CD4-positive, alpha-beta memory T cell (primary cell): ENCODE measurements at regions not wholly inside any gene's neighbourhood (a gene's known extent, or its start where the extent isn't known, plus 50 kb on each side); places are given as distances from the start of the nearest gene placed in this dataset.

Source experiments
- CTCF ChIA-PET: fragments of 350-600 bp; sonication (Branson Sonifier 250); formaldehyde crosslinking; loops from one replicate; lab custom pipeline; 2021; ENCODE audit warnings: inconsistent platforms; ENCODE audit not compliant: partially characterized antibody; lab: Charles Lee
- POLR2A ChIA-PET: fragments of 350-600 bp; sonication (Branson Sonifier 250); formaldehyde crosslinking; loops from one replicate; lab custom pipeline; 2021; ENCODE audit not compliant: partially characterized antibody; lab: Charles Lee
- DNase-seq, 5 donors: peaks; one replicate each; pipeline versions ENCODE4 v3.0.0 to v3.0.0-alpha.2; 2020 to 2022; ENCODE audit warnings: mixed read lengths in 1 of 5
- H3K27ac ChIP-seq: one replicate; pipeline ENCODE4 v1.7.0; 2013; ENCODE audit warnings: low read depth, low read length
- H3K27me3 ChIP-seq: 2 replicates; pipeline ENCODE4 v1.7.0; 2013; ENCODE audit warnings: mild to moderate bottlenecking, low read length, moderate library complexity; ENCODE audit not compliant: insufficient read depth
- H3K36me3 ChIP-seq: 2 replicates; pipeline ENCODE4 v1.7.0; 2013; ENCODE audit warnings: mild to moderate bottlenecking, low read length, moderate library complexity; ENCODE audit not compliant: insufficient read depth
- H3K4me1 ChIP-seq: 2 replicates; pipeline ENCODE4 v1.7.0; 2013; ENCODE audit warnings: mild to moderate bottlenecking, low read length, moderate library complexity; ENCODE audit not compliant: insufficient read depth
- H3K4me3 ChIP-seq, 2 donors: one replicate each; pipeline ENCODE4 v1.7.0; 2013; ENCODE audit warnings: low read length in 2 of 2, mild to moderate bottlenecking in 1 of 2
- H3K9me3 ChIP-seq, 2 donors: one replicate each; pipeline ENCODE4 v1.7.0; 2013; ENCODE audit warnings: low read length in 2 of 2, control low read depth in 1 of 2; ENCODE audit not compliant: control insufficient read depth in 1 of 2
- H3K27ac Mint-ChIP-seq, 7 donors: one replicate each; pipeline ENCODE4 v1.8.0; 2020 to 2021; ENCODE audit warnings: mixed read lengths in 7 of 7, mild to moderate bottlenecking in 6 of 7, inconsistent platforms in 3 of 7, moderate library complexity in 3 of 7
- H3K27me3 Mint-ChIP-seq, 2 donors: one replicate each; pipeline ENCODE4 v1.8.0; 2020 to 2021; ENCODE audit warnings: mixed read lengths in 2 of 2
- H3K36me3 Mint-ChIP-seq, 2 donors: one replicate each; pipeline ENCODE4 v1.8.0; 2020 to 2021; ENCODE audit warnings: mixed read lengths in 2 of 2, inconsistent platforms in 1 of 2, mild to moderate bottlenecking in 1 of 2
- H3K4me1 Mint-ChIP-seq, 4 donors: one replicate each; pipeline ENCODE4 v1.8.0; 2020 to 2021; ENCODE audit warnings: mixed read lengths in 4 of 4, mild to moderate bottlenecking in 1 of 4
- H3K4me3 Mint-ChIP-seq, 8 donors: one replicate each; pipeline ENCODE4 v1.8.0; 2020 to 2021; ENCODE audit warnings: mixed read lengths in 8 of 8, mild to moderate bottlenecking in 7 of 8, moderate library complexity in 6 of 8, inconsistent platforms in 3 of 8
- H3K9me3 Mint-ChIP-seq, 8 donors: one replicate each; pipeline ENCODE4 v1.8.0; 2020 to 2021; ENCODE audit warnings: mixed read lengths in 8 of 8, mild to moderate bottlenecking in 5 of 8, inconsistent platforms in 3 of 8, moderate library complexity in 1 of 8
- intact Hi-C: fragments of 100-400 bp; cut with micrococcal nuclease; formaldehyde crosslinking; loops from one replicate; pipeline ENCODE4 v1.15.1; 2023

DNA sequence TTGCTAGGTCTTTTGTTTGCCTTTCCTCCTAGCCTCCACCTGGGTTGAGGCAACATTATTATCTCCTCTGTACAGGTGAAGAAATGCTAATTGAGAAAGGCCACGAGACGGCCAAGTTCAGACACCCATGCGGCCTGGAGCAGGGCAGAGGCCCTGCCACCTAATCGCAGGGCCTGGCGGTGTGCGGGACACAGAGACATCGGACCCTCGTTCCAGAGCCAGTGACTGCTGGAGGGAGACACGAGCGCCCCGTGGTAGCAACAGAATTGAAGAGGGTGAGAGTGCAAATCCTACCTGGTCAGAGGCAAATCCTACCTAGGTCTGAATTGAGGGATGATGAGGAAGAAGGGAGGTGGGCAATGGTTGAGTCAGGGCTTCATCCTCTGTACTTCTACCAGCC is 113.8 kb upstream of the MEF2A start:
- no peaks in the 10 kb centered on the region for H3K36me3 Mint-ChIP-seq
- no peaks in the 10 kb centered on the region for H3K9me3 ChIP-seq
- DNase-seq: no peak
- no peak overlapping the region for H3K27ac ChIP-seq
- no peaks in the 10 kb centered on the region for H3K27me3 ChIP-seq
- CTCF ChIA-PET: no interaction called here
- intact Hi-C loops: no loop called here
- POLR2A ChIA-PET: no interaction called here
- H3K4me3 Mint-ChIP-seq: peak overlapping the region in 2 of 8 donors; percentile 52 to 84
- H3K27me3 Mint-ChIP-seq: peaks cover 3 to 5% of the 10 kb centered on the region in 2 donors
- H3K27ac Mint-ChIP-seq: peak overlapping the region in 5 of 7 donors; percentile 12 to 91 (median 82)
- no peak overlapping the region for H3K4me3 ChIP-seq
- H3K36me3 ChIP-seq: no peaks in the 10 kb centered on the region
- no peaks in the 10 kb centered on the region for H3K9me3 Mint-ChIP-seq
- H3K4me1 Mint-ChIP-seq: peaks cover 19 to 34% (median 26%) of the 10 kb centered on the region in 4 donors
- H3K4me1 ChIP-seq: peaks cover 26% of the 10 kb centered on the region

DNA sequence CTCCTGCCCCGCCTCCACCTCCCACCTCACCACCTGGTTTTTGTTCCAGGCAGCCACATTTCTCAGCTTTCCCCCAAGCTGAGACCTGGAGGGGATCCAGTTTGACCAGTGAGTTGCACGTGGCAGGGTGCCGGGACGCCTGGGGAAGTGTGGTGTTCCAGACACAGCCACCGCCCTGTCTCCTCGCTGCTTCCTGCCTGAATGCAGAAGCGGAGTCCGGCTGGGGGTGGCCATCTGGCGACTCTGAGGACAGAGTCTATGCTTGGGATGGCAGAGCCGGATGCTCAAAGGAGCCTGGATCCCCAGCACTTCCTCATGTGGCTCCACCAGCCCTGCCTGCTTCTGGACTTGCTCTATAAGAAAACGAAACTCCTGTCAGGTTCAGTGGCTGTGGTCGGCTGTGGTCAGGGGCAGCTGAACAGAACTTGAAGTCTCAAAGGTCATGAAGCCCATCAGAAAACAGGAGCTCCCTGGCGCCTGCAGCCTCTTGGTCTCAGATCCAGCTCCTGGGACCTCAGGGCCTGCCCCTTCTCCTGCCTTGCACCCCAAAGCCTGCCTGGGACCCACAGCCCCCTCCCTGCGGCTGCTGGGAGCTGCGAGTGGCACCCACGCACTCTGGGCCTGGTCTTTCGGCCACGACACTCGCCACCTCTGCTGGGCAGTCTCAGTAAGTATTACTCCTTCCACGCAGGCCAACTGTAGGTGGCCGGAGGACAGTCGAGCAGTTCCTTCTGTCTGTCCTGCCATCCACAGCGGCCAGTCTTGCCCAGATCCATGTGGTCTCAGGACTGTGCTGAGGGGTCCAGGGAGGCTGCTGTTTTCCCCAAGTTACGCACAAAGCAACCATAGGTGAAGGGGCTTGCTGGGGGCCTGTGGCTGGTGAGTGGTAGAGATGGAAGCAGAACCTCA is 112.8 kb upstream of the MEF2A start:
- Mint-ChIP-seq H3K27ac (peak overlapping the region in 1 of 7 donors; percentile 57), H3K36me3 (peaks cover 0 to 5% of the 10 kb centered on the region in 2 donors), H3K9me3 (peaks cover 0 to 8% (median 4%) of the 10 kb centered on the region in 8 donors), H3K27me3 (peaks cover 3% of the 10 kb centered on the region in 2 donors), H3K4me1 (peaks cover 17 to 31% (median 24%) of the 10 kb centered on the region in 4 donors), H3K4me3 (no peak overlapping the region)
- Histone ChIP-seq H3K36me3 (no peaks in the 10 kb centered on the region), H3K27me3 (no peaks in the 10 kb centered on the region), H3K9me3 (no peaks in the 10 kb centered on the region), H3K4me1 (peaks cover 21% of the 10 kb centered on the region), H3K4me3 (no peak overlapping the region), H3K27ac (no peak overlapping the region)
- intact Hi-C loops: no loop called here
- CTCF ChIA-PET: no interaction called here
- DNase-seq: no peak
- POLR2A ChIA-PET: interaction anchor here (0.6 kb wide), 1 partner anchor 14 kb away, joined by 4 read pairs; no protein-coding TSS in a partner anchor

DNA sequence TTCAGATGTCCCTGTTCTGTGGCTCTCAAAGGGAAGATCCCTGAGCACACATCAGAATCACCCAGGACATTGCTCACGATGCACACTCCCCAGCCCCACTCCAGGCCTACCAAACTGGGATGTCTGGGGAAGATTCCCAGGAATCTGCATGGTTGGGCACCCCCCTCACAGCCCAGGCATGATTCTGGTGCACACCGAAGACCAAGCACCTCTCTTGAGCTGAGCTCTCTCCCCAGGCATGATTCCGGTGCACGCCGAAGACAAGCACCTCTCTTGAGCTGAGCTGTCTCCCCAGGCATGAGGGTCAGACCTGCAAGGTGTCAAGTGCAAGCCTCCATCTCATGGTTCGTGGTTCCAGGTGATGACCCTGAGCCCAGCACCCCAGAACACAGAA is 112.2 kb upstream of the MEF2A start:
- Histone ChIP-seq H3K36me3 (no peaks in the 10 kb centered on the region), H3K9me3 (no peaks in the 10 kb centered on the region), H3K27ac (no peak overlapping the region), H3K27me3 (no peaks in the 10 kb centered on the region), H3K4me1 (peaks cover 20% of the 10 kb centered on the region), H3K4me3 (no peak overlapping the region)
- Mint-ChIP-seq H3K36me3 (peaks cover 0 to 5% of the 10 kb centered on the region in 2 donors), H3K4me3 (peak overlapping the region in 1 of 8 donors; percentile 4), H3K4me1 (peaks cover 14 to 26% (median 20%) of the 10 kb centered on the region in 4 donors), H3K27me3 (peaks cover 3% of the 10 kb centered on the region in 2 donors), H3K27ac (no peak overlapping the region), H3K9me3 (peaks cover 0 to 9% (median 5%) of the 10 kb centered on the region in 8 donors)
- ChIA-PET CTCF (no interaction called here), POLR2A (no interaction called here)
- no peak for DNase-seq
- intact Hi-C loops: no loop called here

DNA sequence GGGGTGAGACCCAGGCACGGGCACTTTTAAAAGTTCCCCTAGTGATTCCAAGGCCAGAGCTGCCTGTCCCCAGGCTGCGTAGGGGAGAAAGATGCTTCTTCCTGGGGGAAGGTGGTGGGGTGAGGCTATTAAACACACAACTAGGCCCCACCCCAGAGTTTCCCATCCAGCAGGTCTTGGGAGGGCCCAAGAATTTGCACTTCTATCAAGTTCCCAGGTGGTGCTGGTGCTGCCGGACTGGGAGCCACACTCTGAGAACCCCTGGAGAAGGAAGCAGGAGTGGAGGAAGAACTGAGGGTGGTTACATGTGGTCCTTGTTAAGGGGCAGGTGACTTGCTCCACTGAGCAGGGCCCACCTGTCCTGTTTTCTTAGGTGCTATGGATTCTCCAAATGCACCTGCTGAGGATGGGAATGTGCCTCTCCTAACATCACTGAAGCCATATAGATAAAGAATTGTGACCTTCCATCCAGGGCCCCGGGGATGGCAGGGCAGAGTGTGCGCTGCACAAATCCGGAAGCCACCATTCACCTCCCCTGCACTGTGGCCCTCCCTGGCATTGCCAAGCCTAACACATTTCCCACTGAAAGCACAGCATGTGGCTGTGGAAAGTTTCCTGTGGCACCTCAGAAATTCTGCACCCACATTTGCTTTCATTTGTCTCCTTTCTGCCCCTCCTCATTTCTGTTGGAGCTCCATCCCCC is 111.5 kb upstream of the MEF2A start:
- H3K27me3 ChIP-seq: no peaks in the 10 kb centered on the region
- no peak overlapping the region for H3K4me3 Mint-ChIP-seq
- peaks cover 20% of the 10 kb centered on the region for H3K4me1 ChIP-seq
- H3K27ac Mint-ChIP-seq: peak overlapping the region in 1 of 7 donors; percentile 46
- H3K36me3 ChIP-seq: no peaks in the 10 kb centered on the region
- no peak for DNase-seq
- peaks cover 3% of the 10 kb centered on the region in 2 donors for H3K27me3 Mint-ChIP-seq
- POLR2A ChIA-PET: no interaction called here
- intact Hi-C loops: no loop called here
- H3K4me3 ChIP-seq: no peak overlapping the region
- H3K4me1 Mint-ChIP-seq: peaks cover 14 to 25% (median 20%) of the 10 kb centered on the region in 4 donors
- peaks cover 0 to 13% (median 5%) of the 10 kb centered on the region in 8 donors for H3K9me3 Mint-ChIP-seq
- H3K27ac ChIP-seq: no peak overlapping the region
- CTCF ChIA-PET: no interaction called here
- no peaks in the 10 kb centered on the region for H3K9me3 ChIP-seq
- peaks cover 0 to 5% of the 10 kb centered on the region in 2 donors for H3K36me3 Mint-ChIP-seq

DNA sequence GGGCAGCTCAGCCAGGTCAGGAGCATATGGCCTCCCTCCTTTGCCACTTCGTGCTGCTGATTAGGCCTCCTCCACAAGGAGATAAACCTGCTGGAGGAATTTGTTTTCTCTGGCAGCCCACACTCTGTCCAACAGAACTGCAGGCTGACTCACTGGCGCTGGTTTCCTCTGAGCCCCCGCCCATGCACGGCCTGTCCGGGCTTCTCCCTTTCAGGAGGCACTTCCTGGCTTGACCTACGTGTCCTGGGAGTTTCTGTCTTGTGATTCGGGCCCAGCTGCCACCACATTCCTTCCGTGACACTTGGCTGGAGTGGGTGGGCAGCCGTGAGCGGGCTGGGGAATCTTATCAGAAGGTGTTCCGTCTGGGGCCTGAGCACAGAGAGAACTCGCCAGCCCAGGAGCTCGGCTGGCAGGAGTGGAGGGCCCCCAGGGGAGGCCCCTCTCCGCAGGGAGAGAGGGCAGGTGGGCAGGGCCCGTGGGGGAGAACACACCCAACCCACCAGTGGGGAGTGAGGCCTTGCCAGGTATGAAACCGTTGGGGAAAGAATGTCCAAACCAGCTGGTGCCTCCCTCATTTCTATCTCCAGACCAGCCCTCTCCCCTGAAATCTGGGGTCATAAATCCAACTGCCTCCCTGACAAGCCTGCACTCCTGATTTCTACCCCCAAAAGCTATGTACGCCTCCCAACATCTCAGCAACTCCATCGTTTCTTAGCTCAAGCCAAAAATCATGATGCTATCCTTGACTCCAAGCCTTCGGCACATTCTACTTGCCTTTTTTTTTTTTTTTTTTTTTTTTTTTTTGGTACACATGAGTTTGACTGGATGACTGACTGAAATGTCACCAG is 110.6 kb upstream of the MEF2A start:
- H3K4me1 ChIP-seq: peaks cover 14% of the 10 kb centered on the region

DNA sequence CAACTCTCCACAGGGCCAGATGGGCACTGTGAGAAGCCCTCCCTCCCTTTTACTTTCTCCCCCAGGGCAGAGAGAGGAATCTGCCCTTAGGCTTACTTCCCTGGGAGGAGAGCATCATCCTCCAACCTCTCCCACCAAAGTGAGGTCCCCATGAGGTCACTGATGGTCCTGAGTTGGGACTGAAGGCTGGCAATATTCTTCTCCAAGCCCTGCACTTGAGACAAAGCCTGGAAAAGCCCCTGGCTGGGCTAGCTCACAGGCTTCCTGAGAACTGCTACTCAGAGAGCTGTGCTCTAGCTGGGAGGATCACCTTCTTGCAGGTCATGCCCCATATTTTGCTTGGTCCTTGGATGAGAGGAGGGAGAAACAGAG is 110.0 kb upstream of the MEF2A start:
- H3K4me1 Mint-ChIP-seq: peaks cover 8 to 12% (median 10%) of the 10 kb centered on the region in 4 donors
- Histone ChIP-seq H3K36me3 (no peaks in the 10 kb centered on the region), H3K9me3 (no peaks in the 10 kb centered on the region), H3K4me3 (no peak overlapping the region), H3K27me3 (no peaks in the 10 kb centered on the region), H3K4me1 (peaks cover 8% of the 10 kb centered on the region), H3K27ac (no peak overlapping the region)
- peaks cover 0 to 13% (median 6%) of the 10 kb centered on the region in 8 donors for H3K9me3 Mint-ChIP-seq
- no peak overlapping the region for H3K27ac Mint-ChIP-seq
- H3K27me3 Mint-ChIP-seq: peaks cover 2 to 3% of the 10 kb centered on the region in 2 donors
- H3K36me3 Mint-ChIP-seq: peaks cover 0 to 5% of the 10 kb centered on the region in 2 donors
- intact Hi-C loops: no loop called here
- DNase-seq: no peak
- POLR2A ChIA-PET: no interaction called here
- CTCF ChIA-PET: no interaction called here
- H3K4me3 Mint-ChIP-seq: no peak overlapping the region

More for the DNA sequence above, 110.6 kb upstream of the MEF2A start:
- ChIA-PET POLR2A (no interaction called here), CTCF (no interaction called here)
- Mint-ChIP-seq H3K4me1 (peaks cover 13 to 18% (median 16%) of the 10 kb centered on the region in 4 donors), H3K36me3 (peaks cover 0 to 5% of the 10 kb centered on the region in 2 donors), H3K27ac (no peak overlapping the region), H3K4me3 (no peak overlapping the region), H3K9me3 (peaks cover 0 to 13% (median 6%) of the 10 kb centered on the region in 8 donors), H3K27me3 (peaks cover 3% of the 10 kb centered on the region in 2 donors)
- intact Hi-C loops: no loop called here
- no peaks in the 10 kb centered on the region for H3K9me3 ChIP-seq
- H3K27me3 ChIP-seq: no peaks in the 10 kb centered on the region
- H3K27ac ChIP-seq: no peak overlapping the region
- no peak for DNase-seq
- no peaks in the 10 kb centered on the region for H3K36me3 ChIP-seq
- H3K4me3 ChIP-seq: no peak overlapping the region
